BJ (cell line): ENCODE measurements at regions not wholly inside any gene's neighbourhood (a gene's known extent, or its start where the extent isn't known, plus 50 kb on each side); places are given as distances from the start of the nearest gene placed in this dataset.

ENCODE experiments used
- CTCF ChIA-PET: fragments of 350-600 bp; formaldehyde crosslinking; extraction: SDS; loops from one replicate; lab custom pipeline; 2021; ENCODE audit warnings: antibody characterized with exemption, inconsistent platforms; lab: Yijun Ruan, JAX
- POLR2A ChIA-PET: fragments of 300-600 bp; sonication (Branson Sonifier 250); formaldehyde crosslinking; extraction: SDS; loops from one replicate; lab custom pipeline; 2021; ENCODE audit warnings: antibody characterized with exemption; lab: Charles Lee
- DNase-seq: peaks from one replicate; pipeline ENCODE4 v3.0.0-alpha.2; 2011; ENCODE audit warnings: low read depth
- H3K27me3 ChIP-seq: 2 replicates; pipeline ENCODE4 v1.6.0; 2011; ENCODE audit warnings: low read length; ENCODE audit not compliant: control insufficient read depth, insufficient read depth
- H3K36me3 ChIP-seq: 2 replicates; pipeline ENCODE4 v1.5.1; 2011; ENCODE audit warnings: low read length; ENCODE audit not compliant: control insufficient read depth, insufficient read depth
- H3K4me3 ChIP-seq: 2 replicates; pipeline ENCODE4 v1.5.1; 2011; ENCODE audit warnings: low read depth, mild to moderate bottlenecking, control low read depth, low read length
- TF ChIP-seq, protein P1 (sequence below): IDR thresholded peaks from 2 replicates; pipeline ENCODE4 v1.5.1; 2011; ENCODE audit warnings: low read depth, mild to moderate bottlenecking, control low read depth, inconsistent platforms, low read length, moderate library complexity; ENCODE audit not compliant: insufficient read depth

DNA sequence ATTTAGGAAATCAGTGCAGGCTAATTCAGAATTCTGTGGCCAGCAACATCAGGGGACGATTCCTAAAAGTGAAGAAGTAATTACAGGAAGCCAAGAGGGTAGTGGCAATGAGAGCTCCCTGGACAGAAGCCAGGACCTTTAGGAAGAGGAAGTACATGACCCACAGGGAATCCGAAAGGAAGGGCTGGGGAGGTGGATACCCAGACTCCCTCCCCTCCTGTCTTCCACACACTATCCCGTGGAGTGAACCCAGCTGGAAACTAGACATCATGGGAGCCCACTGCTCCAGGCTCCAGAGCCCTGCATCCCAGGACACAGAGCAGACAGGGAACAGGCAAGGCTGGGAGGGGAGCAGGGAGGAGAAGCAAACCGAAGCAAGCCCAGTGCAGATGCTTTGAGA is 83.0 kb downstream of the SNX5 start:
- Histone ChIP-seq H3K4me3 (no peak overlapping the region), H3K27me3 (no peaks in the 10 kb centered on the region), H3K36me3 (no peaks in the 10 kb centered on the region; the same call in 1 of the 2 replicates)
- POLR2A ChIA-PET = no interaction called here
- TF ChIP-seq, protein P1, sequence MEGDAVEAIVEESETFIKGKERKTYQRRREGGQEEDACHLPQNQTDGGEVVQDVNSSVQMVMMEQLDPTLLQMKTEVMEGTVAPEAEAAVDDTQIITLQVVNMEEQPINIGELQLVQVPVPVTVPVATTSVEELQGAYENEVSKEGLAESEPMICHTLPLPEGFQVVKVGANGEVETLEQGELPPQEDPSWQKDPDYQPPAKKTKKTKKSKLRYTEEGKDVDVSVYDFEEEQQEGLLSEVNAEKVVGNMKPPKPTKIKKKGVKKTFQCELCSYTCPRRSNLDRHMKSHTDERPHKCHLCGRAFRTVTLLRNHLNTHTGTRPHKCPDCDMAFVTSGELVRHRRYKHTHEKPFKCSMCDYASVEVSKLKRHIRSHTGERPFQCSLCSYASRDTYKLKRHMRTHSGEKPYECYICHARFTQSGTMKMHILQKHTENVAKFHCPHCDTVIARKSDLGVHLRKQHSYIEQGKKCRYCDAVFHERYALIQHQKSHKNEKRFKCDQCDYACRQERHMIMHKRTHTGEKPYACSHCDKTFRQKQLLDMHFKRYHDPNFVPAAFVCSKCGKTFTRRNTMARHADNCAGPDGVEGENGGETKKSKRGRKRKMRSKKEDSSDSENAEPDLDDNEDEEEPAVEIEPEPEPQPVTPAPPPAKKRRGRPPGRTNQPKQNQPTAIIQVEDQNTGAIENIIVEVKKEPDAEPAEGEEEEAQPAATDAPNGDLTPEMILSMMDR = no peak
- CTCF ChIA-PET = interaction anchor here (0.8 to 1.3 kb wide), 3 partner anchors 10 to 163 kb away, joined by 3 to 7 read pairs (median 3); no protein-coding TSS in a partner anchor
- no peak for DNase-seq

DNA sequence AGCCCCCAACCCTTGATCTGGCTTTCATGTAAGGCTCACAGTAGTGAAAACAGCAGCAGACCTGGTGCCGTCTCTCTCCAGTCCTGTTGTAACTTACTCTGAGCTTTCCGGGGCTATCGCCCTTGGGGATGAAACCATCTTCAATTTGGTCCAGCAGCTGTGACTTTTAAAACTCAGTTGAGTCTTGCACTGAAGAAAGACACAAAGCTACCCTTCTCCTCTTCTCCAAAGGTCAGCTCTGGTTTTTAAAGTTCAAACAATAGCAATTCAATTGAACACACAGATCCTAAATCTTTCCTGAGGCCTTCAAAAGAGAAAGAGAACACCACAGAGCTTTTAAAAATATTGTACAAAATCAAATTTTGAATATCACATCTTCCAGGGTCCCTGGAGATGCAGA is 83.5 kb downstream of the SNX5 start:
- Histone ChIP-seq H3K4me3 (no peak overlapping the region), H3K27me3 (no peaks in the 10 kb centered on the region), H3K36me3 (no peaks in the 10 kb centered on the region; the same call in 1 of the 2 replicates)
- POLR2A ChIA-PET = no interaction called here
- CTCF ChIA-PET = interaction anchor here (0.7 to 1.3 kb wide), 3 partner anchors 13 to 163 kb away, joined by 3 to 7 read pairs (median 3); no protein-coding TSS in a partner anchor
- TF ChIP-seq, protein P1 = no peak
- DNase-seq = no peak

DNA sequence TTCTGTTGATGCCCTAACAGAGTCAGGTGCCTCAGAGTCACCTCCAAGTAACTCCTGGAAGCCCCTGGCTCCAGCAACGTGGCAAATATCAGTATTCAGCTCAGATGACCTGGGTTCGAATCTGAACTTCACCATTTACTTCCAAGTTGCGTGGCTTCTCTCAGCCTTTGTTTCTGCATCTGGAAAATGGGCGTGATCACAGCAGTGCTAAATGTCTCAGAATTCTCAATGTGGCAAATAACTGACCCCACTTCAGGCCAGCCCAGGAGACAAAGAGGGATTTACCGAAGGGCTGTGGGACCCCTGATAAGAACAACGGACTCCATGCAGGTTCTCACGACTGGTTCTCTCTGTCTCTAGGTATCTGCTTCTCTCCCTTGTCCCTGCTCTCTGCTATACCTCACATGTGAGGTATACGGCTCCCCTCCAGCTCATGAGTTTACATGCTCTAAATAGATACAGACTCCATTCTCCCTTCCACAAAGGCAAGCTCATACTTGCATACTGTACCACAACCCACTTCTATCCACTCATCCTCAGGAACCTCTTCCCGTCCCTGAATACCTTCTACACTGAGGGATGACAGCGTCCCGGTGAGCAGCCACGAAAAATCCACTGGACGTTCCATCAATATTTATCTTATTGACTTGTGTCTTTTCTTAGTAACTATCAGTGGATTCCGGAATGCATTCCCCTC is 84.1 kb downstream of the SNX5 start:
- TF ChIP-seq, protein P1 = no peak
- ChIA-PET CTCF (interaction anchor here (0.7 to 1.3 kb wide), 3 partner anchors 14 to 204 kb away, joined by 3 to 7 read pairs (median 3); no protein-coding TSS in a partner anchor), POLR2A (no interaction called here)
- no peaks in the 10 kb centered on the region; the same call in 1 of the 2 replicates for H3K36me3 ChIP-seq
- H3K4me3 ChIP-seq = no peak overlapping the region
- no peak for DNase-seq
- H3K27me3 ChIP-seq = no peaks in the 10 kb centered on the region

DNA sequence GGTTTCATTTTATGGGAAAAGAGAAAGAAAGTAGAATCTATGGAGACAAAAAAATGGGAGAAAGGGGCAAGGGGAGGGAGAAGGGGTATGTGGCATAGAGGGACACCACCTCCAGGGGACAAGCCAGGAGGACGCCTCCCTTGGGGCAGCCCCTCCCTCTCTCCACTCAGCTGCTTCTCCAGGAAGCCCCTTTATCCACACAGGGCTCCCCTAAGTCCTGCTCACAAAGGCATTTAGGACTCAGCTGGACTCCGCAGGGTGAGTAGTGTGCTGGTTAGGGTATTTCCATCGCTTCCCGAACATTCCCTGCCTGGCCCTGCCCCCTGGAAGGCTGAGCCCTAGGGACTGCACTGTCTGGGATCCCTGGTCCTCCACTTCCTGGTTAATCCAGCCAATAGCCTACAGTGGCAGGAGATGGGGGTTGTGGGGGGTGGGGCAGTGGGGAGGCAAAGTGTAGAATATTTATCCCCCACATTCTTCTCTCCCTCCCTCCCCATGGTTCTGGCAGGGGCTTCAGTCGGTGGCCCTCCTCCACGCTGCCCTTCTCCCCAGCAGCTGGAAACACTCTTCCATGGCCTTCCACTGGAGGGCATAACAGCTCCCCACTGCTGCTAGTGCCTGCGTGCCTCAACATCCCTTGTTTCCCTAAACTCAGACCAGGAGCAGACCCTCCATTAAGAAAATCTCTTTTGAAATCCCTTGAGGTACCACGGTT is 84.8 kb downstream of the SNX5 start:
- CTCF ChIA-PET = interaction anchor here (1.1 kb wide), 1 partner anchor 203 kb away, joined by 3 read pairs; no protein-coding TSS in a partner anchor
- TF ChIP-seq, protein P1 = no peak
- no peaks in the 10 kb centered on the region for H3K27me3 ChIP-seq

DNA sequence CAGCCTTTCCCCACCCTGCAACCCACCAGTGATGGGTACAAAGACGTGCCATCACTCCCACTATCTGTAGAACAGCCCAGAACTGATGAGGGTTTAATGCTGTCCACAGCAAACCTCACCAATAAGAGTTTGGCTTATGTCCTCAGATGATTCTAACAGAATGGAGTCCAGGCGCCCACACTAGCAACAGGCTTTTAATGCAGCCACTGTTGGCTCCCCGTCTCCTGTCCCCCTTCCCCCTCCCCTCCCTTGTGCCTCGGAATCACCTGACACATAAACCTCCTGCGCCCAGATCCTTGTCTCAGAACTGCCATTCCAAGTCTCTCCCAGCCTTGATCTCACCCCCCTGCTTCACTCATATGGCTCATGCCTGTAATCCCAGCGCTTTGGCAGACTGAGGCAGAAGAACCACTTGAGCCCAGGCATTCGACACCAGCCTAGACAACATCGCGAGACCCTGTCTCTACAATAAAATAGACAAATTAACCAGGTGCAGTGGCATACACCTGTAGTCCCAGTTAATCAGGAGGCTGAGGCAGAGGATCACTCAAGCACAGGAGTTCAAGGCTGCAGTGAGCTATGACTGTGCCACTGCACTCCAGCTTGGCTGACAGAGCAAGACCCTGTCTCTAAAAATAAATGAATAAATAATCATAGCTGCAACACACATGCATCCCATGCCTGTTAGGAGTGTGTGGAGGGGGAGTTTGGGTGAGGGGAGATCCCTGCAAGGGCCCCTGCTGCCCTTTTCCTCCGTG is 85.6 kb downstream of the SNX5 start:
- H3K36me3 ChIP-seq = no peaks in the 10 kb centered on the region; the same call in 1 of the 2 replicates
- no peaks in the 10 kb centered on the region for H3K27me3 ChIP-seq
- POLR2A ChIA-PET = no interaction called here
- TF ChIP-seq, protein P1 = no peak
- DNase-seq = no peak
- CTCF ChIA-PET = interaction anchor here (0.6 to 1.7 kb wide), 2 partner anchors 13 to 168 kb away, joined by 3 to 5 read pairs; no protein-coding TSS in a partner anchor
- no peak overlapping the region for H3K4me3 ChIP-seq

More for the DNA sequence above, 84.8 kb downstream of the SNX5 start:
- Histone ChIP-seq H3K4me3 (no peak overlapping the region), H3K36me3 (no peaks in the 10 kb centered on the region; the same call in 1 of the 2 replicates)
- no peak for DNase-seq
- POLR2A ChIA-PET = no interaction called here
